ENCODE measurements at regions not wholly inside any gene's neighbourhood (a gene's known extent, or its start where the extent isn't known, plus 50 kb on each side); places are given as distances from the start of the nearest gene placed in this dataset.

DNA sequence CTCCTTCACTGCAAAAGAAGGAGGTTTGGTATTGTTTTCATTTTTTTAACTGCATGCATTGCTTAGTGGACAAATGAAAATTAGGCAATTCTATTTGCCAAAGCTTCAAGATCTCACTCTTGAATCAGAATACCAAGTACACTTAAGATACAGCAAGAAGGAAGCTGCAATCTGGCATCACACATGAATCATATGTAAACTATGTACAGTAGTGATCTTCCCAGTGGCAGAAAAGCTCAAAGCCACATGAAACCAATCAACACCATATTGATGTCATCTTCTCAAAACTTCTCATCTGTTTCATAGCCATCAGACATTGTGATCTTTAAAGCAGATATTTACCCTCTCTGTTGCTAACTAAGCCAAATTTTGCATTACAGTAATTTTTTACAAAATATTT lies 550.1 kb downstream of the LTN1 start:
- TF ChIP-seq, protein P1, sequence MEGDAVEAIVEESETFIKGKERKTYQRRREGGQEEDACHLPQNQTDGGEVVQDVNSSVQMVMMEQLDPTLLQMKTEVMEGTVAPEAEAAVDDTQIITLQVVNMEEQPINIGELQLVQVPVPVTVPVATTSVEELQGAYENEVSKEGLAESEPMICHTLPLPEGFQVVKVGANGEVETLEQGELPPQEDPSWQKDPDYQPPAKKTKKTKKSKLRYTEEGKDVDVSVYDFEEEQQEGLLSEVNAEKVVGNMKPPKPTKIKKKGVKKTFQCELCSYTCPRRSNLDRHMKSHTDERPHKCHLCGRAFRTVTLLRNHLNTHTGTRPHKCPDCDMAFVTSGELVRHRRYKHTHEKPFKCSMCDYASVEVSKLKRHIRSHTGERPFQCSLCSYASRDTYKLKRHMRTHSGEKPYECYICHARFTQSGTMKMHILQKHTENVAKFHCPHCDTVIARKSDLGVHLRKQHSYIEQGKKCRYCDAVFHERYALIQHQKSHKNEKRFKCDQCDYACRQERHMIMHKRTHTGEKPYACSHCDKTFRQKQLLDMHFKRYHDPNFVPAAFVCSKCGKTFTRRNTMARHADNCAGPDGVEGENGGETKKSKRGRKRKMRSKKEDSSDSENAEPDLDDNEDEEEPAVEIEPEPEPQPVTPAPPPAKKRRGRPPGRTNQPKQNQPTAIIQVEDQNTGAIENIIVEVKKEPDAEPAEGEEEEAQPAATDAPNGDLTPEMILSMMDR (IDR thresholded peaks at IDR 0.05; ENCODE audit: insufficient read depth, low read length, poor library complexity, severe bottlenecking): no peak
- Histone ChIP-seq H3K27me3 (replicated peaks; ENCODE audit: control insufficient read depth, insufficient read depth, low read length) (no peaks in the 10 kb centered on the region), H3K4me3 (replicated peaks; ENCODE audit: low read depth, low read length) (no peak overlapping the region), H3K36me3 (ENCODE audit: control insufficient read depth, insufficient read depth, low read length) (no peaks in the 10 kb centered on the region)
- no peak for DNase-seq (ENCODE audit: extremely low read depth, insufficient read length)

DNA sequence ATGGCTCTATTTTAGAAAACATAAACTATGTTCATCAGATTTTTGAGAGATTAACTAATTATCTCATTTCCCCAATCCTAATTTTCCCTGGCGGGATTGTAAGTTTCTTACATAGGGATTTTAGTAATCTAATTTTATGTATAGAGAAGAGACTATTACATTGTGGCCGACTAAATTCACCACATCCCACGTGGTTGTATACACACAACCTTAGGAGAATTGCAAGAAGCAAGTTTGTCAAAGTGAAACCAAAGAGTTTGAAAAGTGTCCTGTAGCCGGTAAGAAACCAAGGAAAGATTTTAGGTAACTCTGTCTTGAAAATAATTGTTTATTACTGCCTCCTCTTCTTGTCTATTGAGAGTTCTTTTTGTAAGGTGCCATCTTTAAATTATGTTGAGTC lies 550.6 kb downstream of the LTN1 start:
- no peaks in the 10 kb centered on the region for H3K27me3 ChIP-seq (replicated peaks; ENCODE audit: control insufficient read depth, insufficient read depth, low read length)
- H3K36me3 ChIP-seq (ENCODE audit: control insufficient read depth, insufficient read depth, low read length): no peaks in the 10 kb centered on the region
- no peak overlapping the region for H3K4me3 ChIP-seq (replicated peaks; ENCODE audit: low read depth, low read length)
- DNase-seq (ENCODE audit: extremely low read depth, insufficient read length): no peak
- TF ChIP-seq, protein P1 (IDR thresholded peaks at IDR 0.05; ENCODE audit: insufficient read depth, low read length, poor library complexity, severe bottlenecking): no peak

DNA sequence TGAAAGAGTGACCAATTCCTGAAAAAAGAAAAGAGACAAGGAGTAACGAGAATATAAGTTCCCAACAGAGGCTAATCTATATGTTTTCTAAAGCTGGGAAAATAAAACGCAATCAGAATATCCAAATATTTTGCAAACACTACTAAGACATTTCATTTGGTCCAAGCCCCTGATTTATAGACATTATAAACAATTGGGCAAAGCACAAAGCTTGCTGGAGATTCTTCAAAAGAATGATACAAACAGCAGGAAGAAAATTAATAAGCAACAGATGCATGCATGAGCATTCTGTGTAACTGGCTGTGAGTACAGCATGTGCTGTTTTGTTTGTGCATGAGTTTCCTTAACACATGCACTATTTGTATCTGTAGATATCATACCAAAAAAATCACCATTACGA lies 552.9 kb downstream of the LTN1 start:
- no peak for DNase-seq (ENCODE audit: extremely low read depth, insufficient read length)
- TF ChIP-seq, protein P1 (IDR thresholded peaks at IDR 0.05; ENCODE audit: insufficient read depth, low read length, poor library complexity, severe bottlenecking): no peak
- Histone ChIP-seq H3K36me3 (ENCODE audit: control insufficient read depth, insufficient read depth, low read length) (no peaks in the 10 kb centered on the region), H3K4me3 (replicated peaks; ENCODE audit: low read depth, low read length) (no peak overlapping the region), H3K27me3 (replicated peaks; ENCODE audit: control insufficient read depth, insufficient read depth, low read length) (no peaks in the 10 kb centered on the region)

GRCh38 chr21:28439251-28439650 lies 553.4 kb downstream of the LTN1 start:
- no peak overlapping the region for H3K4me3 ChIP-seq (replicated peaks; ENCODE audit: low read depth, low read length)
- DNase-seq (ENCODE audit: extremely low read depth, insufficient read length): no peak
- TF ChIP-seq, protein P1 (IDR thresholded peaks at IDR 0.05; ENCODE audit: insufficient read depth, low read length, poor library complexity, severe bottlenecking): no peak
- no peaks in the 10 kb centered on the region for H3K27me3 ChIP-seq (replicated peaks; ENCODE audit: control insufficient read depth, insufficient read depth, low read length)
- no peaks in the 10 kb centered on the region for H3K36me3 ChIP-seq (ENCODE audit: control insufficient read depth, insufficient read depth, low read length)

- H3K36me3 ChIP-seq (ENCODE audit: control insufficient read depth, insufficient read depth, low read length): no peaks in the 10 kb centered on the region
- no peaks in the 10 kb centered on the region for H3K27me3 ChIP-seq (replicated peaks; ENCODE audit: control insufficient read depth, insufficient read depth, low read length)
- DNase-seq (ENCODE audit: extremely low read depth, insufficient read length): no peak
- H3K4me3 ChIP-seq (replicated peaks; ENCODE audit: low read depth, low read length): no peak overlapping the region
- TF ChIP-seq, protein P1 (IDR thresholded peaks at IDR 0.05; ENCODE audit: insufficient read depth, low read length, poor library complexity, severe bottlenecking): no peak
Observed at GRCh38 chr21:28437061-28437460, 555.6 kb downstream of the LTN1 start.

DNA sequence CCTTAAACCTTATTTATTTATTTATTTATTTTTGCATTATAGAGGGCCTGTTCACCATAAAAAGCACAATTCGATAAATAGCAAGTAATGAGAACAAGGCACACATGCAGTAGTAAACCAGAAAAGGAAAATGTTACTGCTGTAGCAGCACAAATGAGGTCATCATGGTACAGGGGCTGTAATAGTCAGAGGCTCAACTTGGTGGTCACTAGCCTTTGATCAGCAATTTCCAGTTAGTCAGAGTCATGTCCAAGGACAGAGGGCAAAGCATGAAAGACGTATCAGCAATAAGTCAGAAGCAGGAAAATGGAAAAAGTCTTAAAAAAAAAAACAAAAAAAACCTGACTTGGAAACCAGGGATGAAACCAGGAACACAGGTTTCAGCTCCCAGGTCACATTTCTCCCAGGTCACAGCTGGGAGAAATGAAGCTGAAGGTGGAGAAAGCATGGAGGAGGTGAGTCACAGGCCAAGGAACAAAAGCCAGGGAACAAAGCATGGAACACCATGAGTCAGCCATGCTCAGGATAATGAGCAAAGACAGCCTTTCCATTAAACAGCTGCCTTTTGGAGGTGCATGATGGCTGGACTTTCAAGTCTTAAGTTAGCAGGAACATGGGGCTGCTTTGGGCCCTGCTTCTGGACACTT lies 556.3 kb downstream of the LTN1 start:
- TF ChIP-seq, protein P1 (IDR thresholded peaks at IDR 0.05; ENCODE audit: insufficient read depth, low read length, poor library complexity, severe bottlenecking): no peak
- no peak for DNase-seq (ENCODE audit: extremely low read depth, insufficient read length)
- Histone ChIP-seq H3K36me3 (ENCODE audit: control insufficient read depth, insufficient read depth, low read length) (no peaks in the 10 kb centered on the region), H3K4me3 (replicated peaks; ENCODE audit: low read depth, low read length) (no peak overlapping the region), H3K27me3 (replicated peaks; ENCODE audit: control insufficient read depth, insufficient read depth, low read length) (no peaks in the 10 kb centered on the region)
